WTC11 (cell line): ENCODE measurements at regions not wholly inside any gene's neighbourhood (a gene's known extent, or its start where the extent isn't known, plus 50 kb on each side); places are given as distances from the start of the nearest gene placed in this dataset.

Experiments
- ATF2 ChIP-seq: sonication (generic); formaldehyde crosslinking; IDR thresholded peaks from 2 replicates; pipeline ENCODE4 v1.8.1; 2022; ENCODE audit warnings: low read depth, missing genetic modification reagents, borderline replicate concordance
- ATF3 ChIP-seq: sonication (generic); formaldehyde crosslinking; conservative IDR thresholded peaks from 2 replicates; pipeline ENCODE4 v1.8.1; 2022; ENCODE audit warnings: mild to moderate bottlenecking, missing genetic modification reagents
- CDX4 ChIP-seq: fragments of 250-450 bp; sonication (Bioruptor Pico); IDR thresholded peaks from 2 replicates; pipeline ENCODE4 v1.9.0; 2021; ENCODE audit warnings: moderate library complexity, mild to moderate bottlenecking, inconsistent platforms, borderline replicate concordance
- CTCF ChIP-seq: fragments of 200-600 bp; IDR thresholded peaks from 2 replicates; pipeline ENCODE4 v1.8.0; 2022; ENCODE audit warnings: antibody characterized with exemption
- E2F4 ChIP-seq: sonication (generic); formaldehyde crosslinking; IDR thresholded peaks from 2 replicates; pipeline ENCODE4 v1.8.1; 2022; ENCODE audit warnings: low read depth, mild to moderate bottlenecking, moderate library complexity, missing genetic modification reagents, borderline replicate concordance
- EMX1 ChIP-seq: fragments of 250-450 bp; sonication (Bioruptor Pico); IDR thresholded peaks from 2 replicates; pipeline ENCODE4 v1.8.0; 2021; ENCODE audit warnings: mild to moderate bottlenecking
- FOXK1 ChIP-seq: sonication (generic); formaldehyde crosslinking; IDR thresholded peaks from 2 replicates; pipeline ENCODE4 v1.8.0; 2022; ENCODE audit warnings: mild to moderate bottlenecking, moderate library complexity, missing genetic modification reagents
- FOXP1 ChIP-seq: sonication (generic); formaldehyde crosslinking; IDR thresholded peaks from 2 replicates; pipeline ENCODE4 v1.8.0; 2022; ENCODE audit warnings: missing genetic modification reagents, mild to moderate bottlenecking, moderate library complexity, borderline replicate concordance
- FOXP4 ChIP-seq: sonication (generic); formaldehyde crosslinking; IDR thresholded peaks from 2 replicates; pipeline ENCODE4 v1.8.0; 2022; ENCODE audit warnings: mild to moderate bottlenecking, missing genetic modification reagents
- PRDM15 ChIP-seq: sonication (generic); formaldehyde crosslinking; IDR thresholded peaks from 2 replicates; pipeline ENCODE4 v1.8.0; 2022; ENCODE audit warnings: missing genetic modification reagents
- USF2 ChIP-seq: sonication (generic); formaldehyde crosslinking; IDR thresholded peaks from 2 replicates; pipeline ENCODE4 v1.8.1; 2023; ENCODE audit warnings: mild to moderate bottlenecking, missing genetic modification reagents, moderate library complexity

- TF ChIP-seq ATF2 (CRISPR knock-in tag) (no peak), CTCF (no peak), CDX4 (CRISPR knock-in tag) (no peak), FOXP4 (CRISPR knock-in tag) (no peak), EMX1 (CRISPR knock-in tag) (no peak), FOXK1 (CRISPR knock-in tag) (no peak), USF2 (CRISPR knock-in tag) (no peak), PRDM15 (no peak), ATF3 (CRISPR knock-in tag) (no peak), E2F4 (no peak), FOXP1 (CRISPR knock-in tag) (no peak)
Observed at GRCh38 chr14:27114180-27114579, 516.3 kb upstream of the NOVA1 start.
